ENCODE measurements at regions not wholly inside any gene's neighbourhood (a gene's known extent, or its start where the extent isn't known, plus 50 kb on each side); places are given as distances from the start of the nearest gene placed in this dataset.

DNA sequence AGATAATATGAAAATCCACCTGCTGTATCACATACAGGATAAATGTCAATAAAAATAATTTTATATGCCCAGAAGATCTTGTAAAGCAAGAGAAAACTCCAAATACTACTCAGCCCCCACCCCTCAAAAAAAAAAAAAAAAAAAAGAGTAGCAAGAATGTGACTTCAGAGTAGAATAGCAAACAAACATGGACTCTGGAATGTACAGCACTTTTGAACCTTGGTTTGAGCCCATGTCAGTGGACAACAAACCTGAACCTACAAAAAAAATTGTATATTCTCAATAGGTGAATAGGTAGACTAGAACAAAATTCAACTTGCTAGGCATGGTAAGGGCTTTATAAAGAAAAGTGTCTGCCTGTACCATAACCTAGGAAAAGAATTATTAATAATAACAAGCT is 428.0 kb downstream of the SLITRK6 start:
- DNase-seq: no peak

DNA sequence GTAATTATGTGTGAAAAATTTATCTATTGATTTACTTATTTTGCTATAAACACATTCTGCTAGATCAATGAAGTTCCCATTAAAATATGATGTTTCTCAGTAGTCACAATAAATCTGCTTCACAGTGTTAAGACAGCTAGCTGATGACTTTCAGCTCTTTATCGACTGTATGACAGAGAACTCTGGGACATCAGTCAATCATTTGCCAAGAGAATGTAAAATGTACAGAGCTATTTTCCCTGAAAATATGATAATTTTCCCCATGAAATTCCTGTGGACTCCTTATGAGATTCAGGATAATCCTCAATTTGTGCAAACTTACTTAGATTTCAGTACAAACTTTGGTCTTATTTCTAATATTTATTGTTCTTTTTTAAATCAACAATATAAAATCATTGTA is 430.5 kb downstream of the SLITRK6 start:
- no peak for DNase-seq

GRCh38 chr13:85367887-85368286 is 431.3 kb downstream of the SLITRK6 start:
- DNase-seq: no peak

DNA sequence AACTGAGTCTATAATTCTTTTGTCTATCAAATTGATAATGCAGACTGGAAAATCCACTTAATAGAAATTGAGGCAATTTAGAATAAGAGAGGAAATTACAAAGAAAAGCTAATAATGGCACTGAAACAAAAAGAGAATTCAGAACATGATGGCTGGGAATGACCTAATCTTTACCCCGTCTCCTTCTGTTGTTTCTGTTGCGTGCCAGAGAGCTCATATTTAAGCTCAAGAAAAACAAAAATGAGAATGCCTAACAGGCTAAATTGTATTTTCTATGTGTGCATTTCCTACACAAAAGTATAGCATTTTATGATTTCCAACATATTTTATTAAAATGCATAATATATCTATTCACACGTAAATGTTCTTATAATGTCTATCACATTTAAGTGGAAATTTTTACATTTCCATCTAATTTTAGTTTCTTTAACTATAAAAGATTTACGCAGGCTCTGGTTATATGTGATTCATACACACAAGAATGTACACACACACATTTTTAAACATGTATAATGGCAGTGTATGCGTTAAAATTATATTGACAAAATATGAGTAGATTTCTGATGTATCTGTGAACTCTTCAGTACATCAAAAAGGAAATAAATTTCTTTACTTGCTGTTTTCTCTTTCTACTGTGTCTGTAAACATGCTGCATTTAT is 432.3 kb downstream of the SLITRK6 start:
- no peak for DNase-seq

DNA sequence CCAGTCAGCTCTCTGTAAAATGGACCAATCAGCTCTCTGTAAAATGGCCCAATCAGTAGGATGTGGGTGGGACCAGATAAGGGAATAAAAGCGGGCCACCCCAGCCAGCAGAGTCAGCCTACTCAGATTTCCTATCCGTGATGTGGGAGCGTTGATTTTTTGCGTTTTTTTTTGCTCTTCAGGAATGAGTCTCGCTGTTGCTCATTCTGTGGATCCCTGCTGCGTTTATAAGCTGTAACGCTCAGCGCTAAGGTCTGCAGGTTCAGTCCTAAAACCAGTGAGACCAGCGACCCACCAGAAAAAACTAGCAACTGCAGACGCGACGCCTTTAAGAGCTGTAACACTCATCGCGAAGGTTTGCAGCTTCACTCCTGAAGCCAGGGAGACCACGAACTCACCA is 435.7 kb downstream of the SLITRK6 start:
- no peak for DNase-seq

- no peak for DNase-seq
Measured at GRCh38 chr13:85362980-85363379, 436.2 kb downstream of the SLITRK6 start.

DNA sequence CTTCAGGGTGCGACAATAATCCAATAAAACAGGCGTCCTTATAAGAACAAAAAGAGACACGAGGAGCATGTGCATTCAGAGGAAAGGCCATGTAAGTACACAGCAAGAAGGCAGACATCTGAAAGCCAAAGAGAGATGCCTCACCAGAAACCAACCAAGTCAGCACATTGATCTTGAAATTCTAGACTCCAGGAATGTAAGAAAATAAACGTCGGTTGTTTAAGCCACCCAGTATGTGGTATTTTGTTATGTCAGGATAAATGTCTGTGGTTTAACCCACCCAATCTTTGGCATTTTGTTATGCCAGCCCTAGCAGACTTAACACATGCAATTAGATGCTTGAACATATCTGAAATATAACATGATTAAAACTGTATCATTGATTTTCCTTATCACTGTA is 452.0 kb downstream of the SLITRK6 start:
- DNase-seq: no peak

DNA sequence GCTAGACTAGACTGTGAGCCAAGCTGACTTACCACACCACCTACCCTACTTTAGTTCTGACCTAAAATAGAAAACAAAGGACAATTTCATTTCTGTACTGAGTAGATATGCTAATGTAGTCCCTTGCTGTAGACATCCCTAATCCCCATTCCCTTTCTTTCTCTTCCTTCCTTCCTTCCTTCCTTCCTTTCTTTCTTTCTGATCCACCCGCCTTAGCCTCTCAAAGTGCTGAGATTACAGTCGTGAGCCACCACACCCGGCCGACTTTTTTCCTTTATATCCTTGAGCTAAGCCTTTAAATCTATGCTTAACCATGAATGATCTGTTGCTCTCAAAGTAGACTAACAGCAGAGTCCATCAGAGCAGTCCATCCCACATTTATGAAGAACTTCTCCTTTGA is 465.0 kb downstream of the SLITRK6 start:
- no peak for DNase-seq

- DNase-seq: no peak
Measured at GRCh38 chr13:85333506-85334020, 465.7 kb downstream of the SLITRK6 start.

DNA sequence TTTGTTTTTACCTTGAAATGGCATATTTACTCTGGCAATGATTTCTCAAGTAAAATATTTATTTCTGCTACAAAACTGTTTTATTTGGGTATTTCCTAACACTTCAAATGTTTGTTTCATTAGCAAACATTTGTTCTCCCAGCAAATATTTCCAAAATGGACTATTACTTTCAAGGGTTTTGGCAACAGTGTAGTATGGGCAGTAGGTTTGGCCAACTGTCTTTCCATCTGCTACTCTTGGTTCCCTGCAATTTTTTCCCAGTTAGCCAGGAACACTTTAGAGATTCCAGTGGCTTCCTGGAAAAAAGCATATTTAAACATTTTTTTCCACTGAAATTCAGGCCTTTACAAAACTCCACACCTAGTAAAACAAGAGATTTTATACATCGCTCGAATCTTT is 466.6 kb downstream of the SLITRK6 start:
- no peak for DNase-seq

DNA sequence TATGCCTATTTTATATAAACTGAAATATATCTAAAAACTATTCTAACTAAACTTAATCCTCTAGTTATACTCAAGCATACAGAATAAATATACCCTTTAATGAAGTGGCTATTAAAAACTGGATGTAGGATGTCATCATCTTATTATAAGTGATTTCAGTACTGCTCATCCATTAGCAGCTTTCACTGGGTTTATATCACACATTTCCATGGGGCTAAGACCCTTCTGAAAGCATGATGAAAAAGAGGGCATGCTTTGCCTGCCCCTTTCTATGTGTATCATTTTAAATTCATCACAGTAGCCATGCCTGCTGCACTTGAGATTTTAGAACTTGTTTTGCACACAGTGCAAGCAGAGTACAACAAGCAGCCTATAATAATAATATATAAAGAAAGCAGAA is 477.5 kb downstream of the SLITRK6 start:
- DNase-seq: no peak

- no peak for DNase-seq
Measured at GRCh38 chr13:85317781-85318180, 481.4 kb downstream of the SLITRK6 start.

DNA sequence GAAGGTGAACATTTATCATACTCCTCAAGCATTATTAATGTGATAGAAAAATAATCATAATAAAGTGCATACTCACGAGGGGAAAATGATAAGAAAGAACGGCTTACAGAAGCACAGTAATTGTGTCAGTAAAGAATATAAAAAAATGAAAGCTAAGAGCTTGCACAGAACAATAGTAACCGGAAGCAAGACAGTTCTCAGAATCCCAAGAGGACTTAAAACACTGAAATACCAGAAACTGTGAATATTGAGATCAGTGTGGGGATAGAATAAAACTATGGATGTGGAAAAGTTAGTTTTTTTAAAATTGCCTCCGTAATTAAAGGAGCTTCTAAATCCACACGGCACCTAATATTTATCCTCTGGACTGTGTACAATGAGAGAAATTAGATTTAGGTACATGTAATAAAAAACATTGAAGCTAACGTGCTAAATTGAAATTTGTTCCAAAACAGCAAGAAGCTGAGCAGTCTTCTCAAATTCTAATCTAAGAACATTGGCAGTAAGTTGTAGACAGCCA is 482.7 kb downstream of the SLITRK6 start:
- no peak for DNase-seq

DNA sequence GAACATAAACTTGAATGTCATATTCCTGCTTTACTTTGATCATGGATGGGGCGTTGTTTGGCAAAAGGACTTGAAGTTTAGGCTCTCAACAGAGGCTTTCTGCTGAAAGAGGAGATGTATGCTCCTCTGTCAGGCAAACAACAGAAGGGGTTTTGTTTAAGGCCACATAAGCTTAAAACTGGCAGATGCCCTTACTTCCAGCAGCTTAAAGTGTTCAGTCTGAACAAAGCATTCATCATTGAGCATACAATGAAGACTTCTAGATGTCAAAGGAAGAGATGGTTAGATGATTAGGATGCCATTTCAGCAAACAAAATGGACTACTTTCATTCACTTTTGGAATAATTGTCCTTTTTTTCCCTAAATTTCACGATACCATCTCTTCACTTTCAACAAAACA is 484.5 kb downstream of the SLITRK6 start:
- no peak for DNase-seq

DNA sequence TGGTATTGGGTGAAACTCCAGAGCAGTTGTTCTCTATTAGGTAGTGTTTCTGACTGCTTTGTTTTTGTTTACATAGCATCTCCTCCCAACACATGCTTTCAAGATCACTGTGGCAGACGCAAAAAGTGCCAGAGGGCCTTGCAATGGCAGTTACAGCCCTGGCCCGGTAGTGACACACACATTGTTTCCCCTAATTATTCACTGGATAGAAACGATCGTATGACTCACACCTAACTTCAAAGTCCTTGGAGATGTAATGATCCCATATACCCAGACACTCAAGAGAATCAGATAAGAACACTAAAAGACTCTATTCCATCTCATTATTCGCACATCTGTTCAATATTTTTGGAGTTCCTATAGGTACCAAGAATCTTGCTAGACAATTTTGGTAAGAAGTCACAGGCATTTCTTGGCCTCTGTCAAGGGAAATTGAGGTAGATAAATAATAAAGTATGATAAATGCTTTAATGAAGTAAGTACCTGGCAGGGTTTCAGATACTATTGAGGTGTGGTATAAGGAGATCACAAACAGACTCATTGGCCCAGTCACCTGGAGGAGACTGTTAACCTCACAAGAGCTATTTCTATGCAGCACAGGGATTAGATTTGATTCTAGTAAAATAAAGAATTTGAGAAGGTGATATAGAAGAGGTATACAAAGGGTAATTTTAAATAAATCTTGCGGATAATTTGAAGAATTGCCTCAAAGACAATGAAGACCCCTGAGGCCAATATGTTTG is 485.3 kb downstream of the SLITRK6 start:
- DNase-seq: no peak

DNA sequence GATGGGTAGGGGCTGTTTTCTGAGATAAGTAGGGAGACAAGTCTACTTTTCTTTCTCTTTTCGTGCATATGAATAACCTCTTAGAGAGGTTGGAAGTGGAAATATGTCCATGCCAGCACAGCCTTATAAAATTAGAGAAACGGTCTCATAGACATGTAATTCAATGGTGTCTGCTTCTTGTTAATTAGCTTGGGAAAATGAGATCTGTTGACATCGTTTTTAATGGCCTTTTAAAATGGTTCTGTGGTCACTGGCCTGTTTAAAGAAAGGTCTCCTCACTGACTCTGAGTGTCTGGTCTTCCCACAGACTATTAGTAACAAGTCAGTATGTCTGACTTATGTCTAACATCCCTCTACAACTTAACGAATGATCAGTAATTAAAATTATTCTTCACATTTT is 487.1 kb downstream of the SLITRK6 start:
- no peak for DNase-seq

DNA sequence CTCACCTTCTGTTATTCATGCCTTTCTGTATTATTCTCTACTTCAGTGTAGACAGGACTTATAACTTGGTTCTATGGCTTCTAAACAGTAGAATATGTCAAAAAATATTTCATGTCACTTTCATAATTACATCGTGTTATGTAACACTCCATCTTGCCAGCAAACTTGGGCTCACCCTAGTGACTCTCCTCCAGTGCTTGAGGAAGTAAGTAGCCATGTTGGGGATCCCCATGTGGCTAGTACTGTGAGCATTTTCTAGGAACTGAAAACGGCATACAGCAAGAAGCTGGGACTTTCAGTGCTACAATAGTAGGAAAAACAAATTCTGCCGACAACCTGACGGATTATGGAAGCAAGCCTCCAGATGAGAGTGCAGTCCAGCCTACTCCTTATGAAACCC is 495.6 kb downstream of the SLITRK6 start:
- DNase-seq: no peak

- no peak for DNase-seq
Measured at GRCh38 chr13:85298387-85298924, 500.8 kb downstream of the SLITRK6 start.

- no peak for DNase-seq
Measured at GRCh38 chr13:85288698-85289097, 510.5 kb downstream of the SLITRK6 start.

DNA sequence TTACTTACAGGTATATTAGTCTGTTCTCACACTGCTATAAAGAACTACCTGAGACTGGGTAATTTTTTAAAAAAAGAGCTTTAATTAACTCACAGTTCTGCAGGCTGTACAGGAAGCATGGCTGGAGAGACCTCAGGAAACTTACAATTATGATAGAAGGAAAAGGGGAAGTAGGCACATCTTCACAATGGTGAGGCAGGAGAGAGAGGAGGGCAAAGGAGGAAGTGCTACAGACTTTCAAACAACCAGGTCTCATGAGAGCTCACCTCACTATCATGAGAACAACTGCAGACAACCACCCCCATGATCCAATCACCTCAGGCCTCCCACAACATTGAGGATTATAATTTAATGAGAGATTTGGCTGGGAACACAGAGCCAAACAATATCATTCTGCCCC is 511.7 kb downstream of the SLITRK6 start:
- DNase-seq: no peak

- no peak for DNase-seq
Measured at GRCh38 chr13:85286081-85286480, 513.1 kb downstream of the SLITRK6 start.

- DNase-seq: no peak
Measured at GRCh38 chr13:85284349-85284748, 514.9 kb downstream of the SLITRK6 start.

GRCh38 chr13:85283408-85283807 is 515.8 kb downstream of the SLITRK6 start:
- DNase-seq: no peak

GRCh38 chr13:85282876-85283275 is 516.3 kb downstream of the SLITRK6 start:
- no peak for DNase-seq
